ENCODE measurements at regions not wholly inside any gene's neighbourhood (a gene's known extent, or its start where the extent isn't known, plus 50 kb on each side); places are given as distances from the start of the nearest gene placed in this dataset.

- no peak overlapping the region for H3K9ac ChIP-seq (ENCODE audit: low read length)
- no peaks in the 10 kb centered on the region for H3K36me3 ChIP-seq (ENCODE audit: insufficient read depth, low read length)
- H3K27ac ChIP-seq (ENCODE audit: low read depth, low read length) = no peak overlapping the region
- no peaks in the 10 kb centered on the region for H3K4me1 ChIP-seq (ENCODE audit: insufficient read depth, low read length)
- H3K4me3 ChIP-seq (ENCODE audit: low read depth in 1 of 2, low read length in 2 of 2) = no peak overlapping the region
- no peaks in the 10 kb centered on the region for H3K27me3 ChIP-seq (ENCODE audit: control insufficient read depth in 1 of 2, insufficient read depth in 2 of 2, low read length in 2 of 2)
- no peaks in the 10 kb centered on the region for H3K9me3 ChIP-seq (ENCODE audit: low read length)
Measured at GRCh38 chrX:5640071-5640470, 588.6 kb downstream of the NLGN4X start.

DNA sequence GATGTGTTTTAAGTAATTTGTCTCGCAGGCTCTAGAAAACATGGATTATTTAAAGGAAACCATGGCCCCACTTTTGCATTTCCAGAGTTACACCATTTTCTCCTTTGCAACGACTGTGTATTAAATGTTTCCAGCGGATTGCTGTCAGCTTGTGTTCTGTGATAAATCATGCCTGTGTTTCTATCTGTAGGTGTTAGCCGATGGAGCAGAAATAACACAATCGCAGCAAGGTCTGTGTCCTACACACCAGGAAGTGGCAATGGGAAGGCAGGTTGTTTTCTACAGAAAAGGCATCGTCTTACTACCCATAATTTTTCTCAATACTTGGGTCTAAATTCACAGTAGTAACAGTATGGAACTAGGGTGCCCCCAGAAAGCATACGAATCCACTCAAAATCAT lies 590.1 kb downstream of the NLGN4X start:
- H3K9ac ChIP-seq (ENCODE audit: low read length) = no peak overlapping the region
- no peaks in the 10 kb centered on the region for H3K36me3 ChIP-seq (ENCODE audit: insufficient read depth, low read length)
- H3K4me1 ChIP-seq (ENCODE audit: insufficient read depth, low read length) = no peaks in the 10 kb centered on the region
- H3K27ac ChIP-seq (ENCODE audit: low read depth, low read length) = no peak overlapping the region
- no peaks in the 10 kb centered on the region for H3K9me3 ChIP-seq (ENCODE audit: low read length)
- no peak overlapping the region for H3K4me3 ChIP-seq (ENCODE audit: low read depth in 1 of 2, low read length in 2 of 2)
- H3K27me3 ChIP-seq (ENCODE audit: control insufficient read depth in 1 of 2, insufficient read depth in 2 of 2, low read length in 2 of 2) = no peaks in the 10 kb centered on the region

DNA sequence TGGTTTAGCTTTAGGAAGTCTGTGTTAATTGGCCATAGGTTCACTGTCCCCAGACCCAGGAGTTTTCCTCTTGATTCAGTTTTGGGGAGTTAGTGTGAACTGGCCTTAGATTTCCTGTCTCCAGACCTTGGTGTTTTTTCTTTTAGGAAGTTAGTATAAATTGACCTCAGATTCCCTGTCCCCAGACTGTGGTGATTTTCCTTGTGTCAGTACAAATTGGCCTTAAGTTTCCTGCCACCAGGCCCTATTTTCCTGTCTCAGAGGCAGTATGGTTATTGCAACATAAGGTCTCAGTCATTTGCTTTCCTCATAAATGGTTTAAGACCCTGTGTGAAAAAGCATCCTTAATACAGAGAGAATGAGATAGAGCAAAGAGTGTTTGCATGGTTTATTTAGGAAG lies 595.8 kb downstream of the NLGN4X start:
- no peaks in the 10 kb centered on the region for H3K27me3 ChIP-seq (ENCODE audit: control insufficient read depth in 1 of 2, insufficient read depth in 2 of 2, low read length in 2 of 2)
- no peaks in the 10 kb centered on the region for H3K9me3 ChIP-seq (ENCODE audit: low read length)
- no peaks in the 10 kb centered on the region for H3K4me1 ChIP-seq (ENCODE audit: insufficient read depth, low read length)
- H3K27ac ChIP-seq (ENCODE audit: low read depth, low read length) = no peak overlapping the region
- no peak overlapping the region for H3K9ac ChIP-seq (ENCODE audit: low read length)
- H3K36me3 ChIP-seq (ENCODE audit: insufficient read depth, low read length) = no peaks in the 10 kb centered on the region
- H3K4me3 ChIP-seq (ENCODE audit: low read depth in 1 of 2, low read length in 2 of 2) = no peak overlapping the region

DNA sequence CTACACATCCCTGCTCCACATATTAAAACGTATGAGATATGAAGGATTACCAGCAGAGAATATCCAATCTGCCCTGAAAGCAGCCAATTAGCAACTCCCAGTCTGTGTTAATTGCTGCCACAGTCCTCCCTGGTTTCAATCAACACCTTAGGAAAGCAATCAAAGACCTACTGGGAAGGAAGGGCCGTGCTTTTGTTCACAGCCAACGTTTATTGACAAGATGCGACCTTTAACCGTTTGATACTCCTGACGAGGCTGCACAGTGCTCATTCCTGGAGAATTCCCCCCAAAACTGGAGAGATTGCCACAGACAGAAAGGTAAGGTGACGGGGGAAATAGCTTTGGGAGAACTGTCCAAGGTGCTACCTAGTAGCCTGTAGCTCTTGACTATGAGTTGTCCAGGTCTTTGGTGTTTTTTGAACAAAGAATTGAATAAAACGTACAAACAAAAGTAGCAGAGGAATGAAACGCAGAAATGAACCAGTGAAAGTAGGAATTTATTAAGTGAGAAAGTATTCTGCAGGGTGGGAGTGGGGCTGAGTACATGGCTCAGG lies 596.5 kb downstream of the NLGN4X start:
- Histone ChIP-seq H3K27me3 (ENCODE audit: control insufficient read depth in 1 of 2, insufficient read depth in 2 of 2, low read length in 2 of 2) (no peaks in the 10 kb centered on the region), H3K9ac (ENCODE audit: low read length) (no peak overlapping the region), H3K36me3 (ENCODE audit: insufficient read depth, low read length) (no peaks in the 10 kb centered on the region), H3K4me3 (ENCODE audit: low read depth in 1 of 2, low read length in 2 of 2) (no peak overlapping the region), H3K27ac (ENCODE audit: low read depth, low read length) (no peak overlapping the region), H3K9me3 (ENCODE audit: low read length) (no peaks in the 10 kb centered on the region), H3K4me1 (ENCODE audit: insufficient read depth, low read length) (no peaks in the 10 kb centered on the region)

DNA sequence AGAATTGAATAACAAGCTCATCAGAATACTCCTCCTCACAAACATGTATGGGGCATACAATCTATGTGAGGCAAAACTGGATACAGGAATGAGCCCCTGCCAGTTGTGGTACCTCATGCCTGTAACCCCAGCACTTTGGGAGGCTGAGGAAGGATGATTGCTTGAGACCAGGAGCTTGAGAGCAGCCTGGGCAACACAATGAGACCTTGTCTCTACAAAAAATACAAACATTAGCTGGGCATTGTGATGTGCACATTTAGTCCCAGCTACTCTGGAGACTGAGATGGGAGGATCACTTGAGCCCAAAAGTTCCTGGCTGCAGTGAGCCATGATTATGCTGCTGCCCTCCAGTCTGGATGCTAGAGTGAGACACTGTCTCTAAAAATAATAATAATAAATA lies 611.0 kb downstream of the NLGN4X start:
- Histone ChIP-seq H3K27me3 (ENCODE audit: control insufficient read depth in 1 of 2, insufficient read depth in 2 of 2, low read length in 2 of 2) (no peaks in the 10 kb centered on the region), H3K36me3 (ENCODE audit: insufficient read depth, low read length) (no peaks in the 10 kb centered on the region), H3K9me3 (ENCODE audit: low read length) (no peaks in the 10 kb centered on the region), H3K27ac (ENCODE audit: low read depth, low read length) (no peak overlapping the region), H3K4me3 (ENCODE audit: low read depth in 1 of 2, low read length in 2 of 2) (no peak overlapping the region), H3K9ac (ENCODE audit: low read length) (no peak overlapping the region), H3K4me1 (ENCODE audit: insufficient read depth, low read length) (no peaks in the 10 kb centered on the region)

DNA sequence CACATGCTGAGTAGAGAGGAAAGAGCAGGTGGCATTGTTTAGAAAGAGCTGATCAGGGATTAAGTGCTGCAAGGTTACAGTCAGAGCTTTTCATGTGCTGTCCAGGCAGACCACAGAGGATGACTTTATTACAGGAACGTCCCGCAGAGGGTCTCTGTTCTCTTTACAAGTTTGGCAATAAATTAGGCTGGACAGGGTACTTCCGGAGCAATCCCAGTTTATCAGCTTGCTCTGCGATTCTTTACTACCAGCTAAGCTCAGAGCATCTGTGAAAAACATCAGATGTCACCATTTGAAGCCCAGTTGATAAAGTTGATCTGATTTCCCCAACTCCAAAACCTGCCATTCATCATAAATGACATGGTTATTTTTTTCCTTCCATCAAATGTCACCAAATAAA lies 633.1 kb downstream of the NLGN4X start:
- H3K4me3 ChIP-seq (ENCODE audit: low read depth in 1 of 2, low read length in 2 of 2) = no peak overlapping the region

DNA sequence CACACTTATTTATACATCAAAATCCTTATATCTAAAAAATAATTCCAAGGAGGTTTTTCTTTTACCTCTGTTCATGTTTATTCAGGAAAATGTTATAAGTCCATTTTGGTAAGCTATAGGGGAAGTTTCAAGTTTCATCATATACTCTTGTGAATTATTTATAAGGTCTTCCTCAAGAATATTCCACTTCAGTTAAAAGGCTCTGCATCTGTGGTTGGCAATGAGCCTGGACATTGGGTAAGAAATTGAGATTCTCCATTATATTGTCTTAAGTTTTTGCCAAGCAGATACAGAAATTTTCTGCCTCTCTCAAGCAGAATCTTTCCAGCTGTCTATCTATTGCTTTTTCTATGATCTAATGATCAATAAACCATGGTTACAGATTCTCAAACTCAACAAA lies 641.9 kb downstream of the NLGN4X start:
- Histone ChIP-seq H3K4me1 (ENCODE audit: insufficient read depth, low read length) (no peaks in the 10 kb centered on the region), H3K9me3 (ENCODE audit: low read length) (no peaks in the 10 kb centered on the region), H3K9ac (ENCODE audit: low read length) (no peak overlapping the region), H3K36me3 (ENCODE audit: insufficient read depth, low read length) (no peaks in the 10 kb centered on the region), H3K27me3 (ENCODE audit: control insufficient read depth in 1 of 2, insufficient read depth in 2 of 2, low read length in 2 of 2) (no peaks in the 10 kb centered on the region), H3K4me3 (ENCODE audit: low read depth in 1 of 2, low read length in 2 of 2) (no peak overlapping the region), H3K27ac (ENCODE audit: low read depth, low read length) (no peak overlapping the region)

More for the DNA sequence above, 633.1 kb downstream of the NLGN4X start:
- H3K9ac ChIP-seq (ENCODE audit: low read length) = no peak overlapping the region
- no peaks in the 10 kb centered on the region for H3K27me3 ChIP-seq (ENCODE audit: control insufficient read depth in 1 of 2, insufficient read depth in 2 of 2, low read length in 2 of 2)
- no peak overlapping the region for H3K27ac ChIP-seq (ENCODE audit: low read depth, low read length)
- H3K9me3 ChIP-seq (ENCODE audit: low read length) = no peaks in the 10 kb centered on the region
- H3K4me1 ChIP-seq (ENCODE audit: insufficient read depth, low read length) = no peaks in the 10 kb centered on the region
- H3K36me3 ChIP-seq (ENCODE audit: insufficient read depth, low read length) = no peaks in the 10 kb centered on the region

DNA sequence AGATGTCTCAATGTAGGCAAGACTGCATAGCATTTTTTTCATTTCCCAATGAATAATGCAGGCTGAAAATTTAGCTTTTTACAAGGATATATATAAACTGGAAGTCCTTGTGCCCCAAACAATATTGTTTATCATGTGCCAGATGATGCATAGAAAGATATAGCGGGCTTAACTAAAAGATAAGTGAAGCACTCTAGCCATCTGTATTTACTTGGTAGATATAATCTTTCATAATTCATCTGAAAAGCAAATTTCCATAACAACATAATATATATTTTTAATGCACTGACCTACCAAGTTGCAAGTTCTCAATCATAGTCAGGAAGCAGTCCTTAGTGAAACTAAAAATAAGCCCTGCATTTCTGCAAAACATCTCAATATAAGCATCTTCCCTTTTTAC lies 653.3 kb downstream of the NLGN4X start:
- Histone ChIP-seq H3K9me3 (ENCODE audit: low read length) (no peaks in the 10 kb centered on the region), H3K27ac (ENCODE audit: low read depth, low read length) (no peak overlapping the region), H3K4me3 (ENCODE audit: low read depth in 1 of 2, low read length in 2 of 2) (no peak overlapping the region), H3K4me1 (ENCODE audit: insufficient read depth, low read length) (no peaks in the 10 kb centered on the region), H3K27me3 (ENCODE audit: control insufficient read depth in 1 of 2, insufficient read depth in 2 of 2, low read length in 2 of 2) (no peaks in the 10 kb centered on the region), H3K36me3 (ENCODE audit: insufficient read depth, low read length) (no peaks in the 10 kb centered on the region), H3K9ac (ENCODE audit: low read length) (no peak overlapping the region)

DNA sequence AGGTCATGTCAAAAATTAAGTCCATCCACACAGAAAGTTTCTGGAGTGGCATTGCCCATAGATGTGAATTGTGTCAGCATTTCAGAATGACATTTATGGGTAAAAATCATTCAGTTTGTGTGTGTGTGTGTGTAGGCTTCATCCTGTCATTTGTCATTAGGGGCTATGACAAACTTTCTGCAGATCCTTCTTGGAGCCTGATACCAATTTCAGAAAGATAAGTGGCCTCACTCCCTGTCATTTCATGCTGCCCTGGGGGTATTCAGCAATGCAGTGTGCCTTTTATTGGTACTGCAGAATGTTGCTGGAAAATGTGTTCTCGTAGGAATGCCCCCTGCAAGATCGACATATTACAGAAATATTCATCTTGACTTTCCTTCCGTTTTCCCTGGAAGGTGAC lies 659.7 kb downstream of the NLGN4X start:
- no peaks in the 10 kb centered on the region for H3K4me1 ChIP-seq (ENCODE audit: insufficient read depth, low read length)
- no peaks in the 10 kb centered on the region for H3K9me3 ChIP-seq (ENCODE audit: low read length)
- no peaks in the 10 kb centered on the region for H3K36me3 ChIP-seq (ENCODE audit: insufficient read depth, low read length)

DNA sequence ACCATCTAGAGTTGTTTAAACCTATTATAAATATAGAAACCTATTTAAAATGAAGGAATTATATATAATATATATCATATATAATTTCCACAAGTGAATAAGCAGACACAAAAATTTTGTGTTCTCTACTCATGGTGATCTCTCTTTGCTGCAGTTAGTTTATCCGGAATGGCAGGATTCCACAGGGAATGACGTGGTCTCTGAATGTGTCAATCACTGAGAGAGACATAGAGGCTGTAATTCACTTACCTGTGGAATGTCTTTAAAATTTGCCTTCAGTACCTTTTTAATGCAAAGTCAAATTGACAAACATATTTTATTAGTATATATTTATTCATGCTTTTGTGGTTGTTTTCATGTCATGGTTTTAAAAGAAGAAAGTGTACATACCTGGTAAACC lies 669.3 kb downstream of the NLGN4X start:
- Histone ChIP-seq H3K27me3 (ENCODE audit: control insufficient read depth in 1 of 2, insufficient read depth in 2 of 2, low read length in 2 of 2) (no peaks in the 10 kb centered on the region), H3K36me3 (ENCODE audit: insufficient read depth, low read length) (no peaks in the 10 kb centered on the region), H3K27ac (ENCODE audit: low read depth, low read length) (no peak overlapping the region), H3K9me3 (ENCODE audit: low read length) (no peaks in the 10 kb centered on the region), H3K4me1 (ENCODE audit: insufficient read depth, low read length) (no peaks in the 10 kb centered on the region), H3K4me3 (ENCODE audit: low read depth in 1 of 2, low read length in 2 of 2) (no peak overlapping the region), H3K9ac (ENCODE audit: low read length) (no peak overlapping the region)

More for the DNA sequence above, 659.7 kb downstream of the NLGN4X start:
- no peak overlapping the region for H3K4me3 ChIP-seq (ENCODE audit: low read depth in 1 of 2, low read length in 2 of 2)
- H3K9ac ChIP-seq (ENCODE audit: low read length) = no peak overlapping the region
- no peak overlapping the region for H3K27ac ChIP-seq (ENCODE audit: low read depth, low read length)
- no peaks in the 10 kb centered on the region for H3K27me3 ChIP-seq (ENCODE audit: control insufficient read depth in 1 of 2, insufficient read depth in 2 of 2, low read length in 2 of 2)

- H3K4me1 ChIP-seq (ENCODE audit: insufficient read depth, low read length) = peaks cover 6% of the 10 kb centered on the region
- H3K9me3 ChIP-seq (ENCODE audit: low read length) = no peaks in the 10 kb centered on the region
- H3K9ac ChIP-seq (ENCODE audit: low read length) = no peak overlapping the region
- no peaks in the 10 kb centered on the region for H3K36me3 ChIP-seq (ENCODE audit: insufficient read depth, low read length)
- H3K4me3 ChIP-seq (ENCODE audit: low read depth in 1 of 2, low read length in 2 of 2) = no peak overlapping the region
- no peaks in the 10 kb centered on the region for H3K27me3 ChIP-seq (ENCODE audit: control insufficient read depth in 1 of 2, insufficient read depth in 2 of 2, low read length in 2 of 2)
- H3K27ac ChIP-seq (ENCODE audit: low read depth, low read length) = no peak overlapping the region
Measured at GRCh38 chrX:5549512-5549911, 679.2 kb downstream of the NLGN4X start.

- no peaks in the 10 kb centered on the region for H3K27me3 ChIP-seq (ENCODE audit: control insufficient read depth in 1 of 2, insufficient read depth in 2 of 2, low read length in 2 of 2)
- no peaks in the 10 kb centered on the region for H3K36me3 ChIP-seq (ENCODE audit: insufficient read depth, low read length)
- no peak overlapping the region for H3K9ac ChIP-seq (ENCODE audit: low read length)
- H3K4me1 ChIP-seq (ENCODE audit: insufficient read depth, low read length) = no peaks in the 10 kb centered on the region
- H3K4me3 ChIP-seq (ENCODE audit: low read depth in 1 of 2, low read length in 2 of 2) = no peak overlapping the region
- H3K9me3 ChIP-seq (ENCODE audit: low read length) = no peaks in the 10 kb centered on the region
- H3K27ac ChIP-seq (ENCODE audit: low read depth, low read length) = no peak overlapping the region
Measured at GRCh38 chrX:5537098-5537497, 691.6 kb downstream of the NLGN4X start.
